Dermis blood vessel endothelial cell (primary cell): ENCODE measurements at regions not wholly inside any gene's neighbourhood (a gene's known extent, or its start where the extent isn't known, plus 50 kb on each side); places are given as distances from the start of the nearest gene placed in this dataset.

Experiments used
- DNase-seq: peaks from one replicate; pipeline ENCODE4 v3.0.0; 2010

DNA sequence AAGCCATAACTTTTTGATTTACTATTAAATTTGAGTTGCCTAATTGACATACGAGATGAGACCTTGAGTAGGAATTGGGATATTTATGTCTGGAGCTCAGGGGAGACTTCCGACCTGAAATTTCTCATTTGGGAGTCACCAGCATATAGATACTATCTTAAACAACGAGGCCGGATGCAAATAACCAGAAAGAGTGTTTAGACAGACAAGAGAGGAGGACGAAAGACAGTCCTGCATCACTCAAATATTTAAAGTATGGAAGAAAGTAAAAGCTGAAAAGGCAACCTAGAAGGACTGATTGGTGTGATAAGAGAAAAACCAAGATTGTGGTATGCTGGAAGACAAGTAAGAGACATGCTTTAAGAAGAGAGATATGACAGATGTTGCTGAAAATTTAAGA lies 675.0 kb upstream of the NUDT12 start:
- DNase-seq, result no peak

GRCh38 chr5:104223885-104224773 lies 661.5 kb upstream of the NUDT12 start:
- DNase-seq, result no peak

- no peak for DNase-seq
Measured at GRCh38 chr5:104218200-104218599, 655.6 kb upstream of the NUDT12 start.

- DNase-seq, result no peak
Measured at GRCh38 chr5:104213216-104213615, 650.6 kb upstream of the NUDT12 start.

DNA sequence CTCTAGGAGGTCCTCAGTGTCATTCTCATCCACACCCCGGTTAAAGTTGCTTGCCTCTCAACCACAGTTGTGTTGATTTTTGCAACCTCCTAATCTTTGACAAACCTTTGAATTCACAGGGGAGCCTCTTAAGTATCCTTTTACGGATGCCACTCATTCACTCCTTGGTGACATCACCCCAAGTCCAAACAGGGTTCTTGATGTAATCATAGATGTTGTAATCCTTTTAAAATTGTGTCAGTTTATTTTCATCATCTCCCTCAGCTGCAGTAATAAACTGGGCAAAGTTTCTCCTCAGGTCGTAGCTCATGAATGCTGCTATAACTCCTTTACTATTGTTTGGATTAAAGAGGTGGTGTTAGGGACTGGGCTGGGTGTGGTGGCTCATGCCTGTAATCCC lies 637.2 kb upstream of the NUDT12 start:
- DNase-seq, result no peak

DNA sequence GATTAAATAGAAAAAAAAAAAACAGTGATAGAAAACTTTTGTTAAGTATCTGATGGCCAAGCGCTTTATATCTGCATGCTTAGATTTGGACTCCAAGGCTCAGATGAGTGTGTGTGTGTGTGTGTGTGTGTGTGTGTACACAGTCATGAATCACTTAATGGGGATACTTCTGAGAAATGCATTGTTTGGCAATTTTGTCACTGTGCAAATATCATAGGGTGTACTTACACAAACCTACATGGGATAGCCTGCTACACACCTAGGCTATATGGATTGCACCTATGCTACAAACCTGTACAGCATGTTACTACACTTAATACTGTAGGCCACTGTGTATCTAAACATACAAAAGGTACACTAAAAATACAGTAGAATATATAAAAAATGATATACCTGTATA lies 635.6 kb upstream of the NUDT12 start:
- DNase-seq, result no peak

GRCh38 chr5:104189909-104190308 lies 627.3 kb upstream of the NUDT12 start:
- DNase-seq, result peak; percentile 4

DNA sequence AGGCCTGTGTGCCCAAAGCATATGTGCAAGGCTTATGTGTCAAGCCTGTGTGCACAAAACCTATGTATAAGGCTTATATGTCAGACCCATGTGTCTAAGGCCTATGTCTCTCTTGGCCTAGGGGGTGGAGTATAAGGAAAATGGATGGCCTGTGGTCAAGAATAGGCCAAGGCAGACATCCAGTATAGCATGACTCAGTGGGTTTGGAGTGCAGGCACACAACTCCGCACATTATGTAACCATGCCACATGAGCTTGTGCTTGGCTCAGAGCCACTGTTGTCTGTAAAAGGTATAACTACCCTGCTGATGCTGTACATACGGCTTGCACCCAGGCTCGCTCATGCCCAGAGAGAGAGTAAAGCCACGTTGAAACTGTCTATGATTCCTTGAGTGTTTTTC lies 626.4 kb upstream of the NUDT12 start:
- DNase-seq, result no peak

DNA sequence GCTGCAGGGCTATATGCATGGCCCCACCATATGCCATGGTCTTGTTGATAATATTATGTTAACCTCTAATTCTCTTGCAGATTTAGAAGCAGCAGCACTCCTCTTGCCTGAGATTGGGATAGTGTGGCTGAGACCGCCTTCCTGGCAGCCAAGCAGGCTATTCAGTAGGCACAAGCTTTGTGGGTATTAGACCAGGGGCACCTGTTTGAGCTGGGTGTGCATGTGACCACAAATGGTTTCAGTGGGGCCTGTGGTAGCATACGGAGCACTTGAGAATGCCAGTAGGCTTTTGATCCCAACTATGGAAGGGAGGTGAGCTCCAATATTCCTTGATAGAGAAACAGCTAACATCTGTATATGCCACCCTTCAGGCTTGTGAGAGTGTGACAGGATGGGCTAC lies 625.1 kb upstream of the NUDT12 start:
- DNase-seq, result no peak

DNA sequence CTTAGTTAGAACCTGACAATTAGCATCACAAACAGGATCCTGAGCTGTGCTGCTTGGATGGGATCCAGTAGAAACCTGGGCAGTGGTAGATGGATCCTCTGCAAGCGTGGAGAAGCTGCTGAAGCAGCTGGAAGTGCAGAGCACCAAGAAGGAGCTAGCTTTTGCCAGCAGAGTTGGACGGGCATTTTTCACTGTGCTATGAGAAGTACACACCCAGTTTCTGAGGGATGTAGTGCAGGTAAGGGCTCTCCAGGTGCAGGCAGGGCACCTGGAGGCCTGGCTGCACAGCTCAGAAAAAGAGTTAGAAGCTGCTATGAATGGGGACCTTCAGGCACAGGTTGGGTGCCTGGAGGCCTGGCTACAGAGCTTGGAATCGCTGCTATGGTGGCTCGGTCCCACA lies 623.9 kb upstream of the NUDT12 start:
- DNase-seq, result no peak

- no peak for DNase-seq
Measured at GRCh38 chr5:104186100-104186499, 623.5 kb upstream of the NUDT12 start.

DNA sequence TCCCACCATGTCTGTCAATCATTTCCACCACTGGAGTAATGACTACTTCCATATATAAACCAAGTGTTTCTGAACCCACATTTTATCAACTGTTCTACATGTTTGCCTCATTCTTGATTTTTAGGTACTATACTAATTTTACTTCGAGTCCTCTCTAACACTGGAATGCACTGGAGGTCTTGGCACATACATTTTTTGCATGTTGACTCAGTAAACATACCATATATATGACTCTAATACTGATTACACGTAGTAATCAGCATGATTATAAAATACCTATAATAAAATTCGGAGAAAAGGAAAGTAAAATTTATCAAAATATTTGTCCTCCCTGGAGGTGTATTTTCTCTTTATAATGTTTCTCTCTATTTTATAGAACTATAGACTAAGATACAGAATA lies 621.7 kb upstream of the NUDT12 start:
- DNase-seq, result no peak

DNA sequence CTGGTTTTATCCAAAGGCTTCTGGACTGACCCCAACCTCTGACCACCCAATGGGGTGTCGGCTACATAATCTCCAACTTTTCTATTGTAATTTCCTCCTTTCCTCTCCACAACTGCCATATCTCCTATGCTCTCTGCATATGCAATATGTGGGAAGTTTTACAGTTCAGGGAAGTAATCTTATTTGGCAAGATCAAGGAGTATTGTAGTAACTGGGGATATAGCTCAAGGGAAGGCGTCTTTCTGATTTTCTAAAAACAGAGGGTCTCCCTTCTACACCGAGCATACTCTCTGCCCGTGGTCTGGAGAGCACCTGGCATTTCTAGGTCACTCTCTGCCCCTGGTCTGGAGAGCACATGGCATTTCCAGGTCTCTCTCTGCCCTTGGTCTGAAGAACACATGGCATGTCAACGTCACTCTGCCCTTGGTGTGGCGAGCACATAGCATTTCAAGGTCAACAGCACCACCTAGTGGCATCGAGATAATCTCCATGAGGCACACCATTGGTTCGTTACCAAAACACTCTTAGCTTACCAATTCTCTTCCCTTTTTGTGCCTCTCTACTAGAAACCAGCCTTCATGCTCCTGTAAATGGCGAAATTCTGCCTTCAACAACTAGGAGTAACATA lies 616.4 kb upstream of the NUDT12 start:
- peak; percentile 74 for DNase-seq

DNA sequence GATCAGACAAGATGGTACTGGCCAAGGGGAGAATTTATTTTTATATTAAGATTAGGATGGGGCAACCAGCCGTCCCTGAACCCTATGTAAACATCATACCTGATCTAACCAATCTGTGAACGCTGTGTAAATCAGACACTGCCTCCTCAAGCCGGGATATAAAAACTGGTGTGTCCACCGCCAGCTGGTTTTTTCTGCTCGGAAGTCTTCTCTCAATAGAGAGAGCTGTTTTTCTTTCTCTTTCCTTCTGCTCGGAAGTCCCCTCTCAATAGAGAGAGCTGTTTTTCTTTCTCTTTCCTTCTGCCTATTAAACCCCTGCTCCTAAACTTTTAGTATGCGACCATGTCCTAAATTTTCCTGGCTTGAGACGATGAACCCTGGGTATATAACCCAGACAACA lies 615.5 kb upstream of the NUDT12 start:
- no peak for DNase-seq

GRCh38 chr5:104177651-104178050 lies 615.1 kb upstream of the NUDT12 start:
- DNase-seq, result no peak

GRCh38 chr5:104172976-104173375 lies 610.4 kb upstream of the NUDT12 start:
- no peak for DNase-seq

- DNase-seq, result no peak
Measured at GRCh38 chr5:104171958-104172690, 609.5 kb upstream of the NUDT12 start.

GRCh38 chr5:104170926-104171325 lies 608.3 kb upstream of the NUDT12 start:
- no peak for DNase-seq

- DNase-seq, result no peak
Measured at GRCh38 chr5:104146652-104147051, 584.1 kb upstream of the NUDT12 start.

GRCh38 chr5:104139840-104140239 lies 577.3 kb upstream of the NUDT12 start:
- DNase-seq, result no peak

DNA sequence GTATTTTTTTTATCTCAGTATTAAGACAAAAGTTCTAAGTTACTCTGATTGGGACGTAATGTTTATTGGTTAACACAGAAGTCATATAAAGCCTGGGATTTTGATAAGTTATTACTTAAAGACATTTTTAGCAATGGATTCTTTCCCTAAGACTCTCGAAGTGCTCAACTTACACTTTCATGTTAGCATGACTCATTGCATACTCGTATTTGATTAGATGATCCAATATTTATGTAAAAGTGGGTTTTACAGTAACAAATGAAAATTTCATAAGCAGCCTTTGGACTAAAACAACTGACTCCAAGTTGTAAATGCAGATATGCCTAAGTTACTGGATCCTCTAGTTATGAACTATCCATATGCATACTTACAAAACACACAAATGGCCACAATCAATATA lies 567.7 kb upstream of the NUDT12 start:
- no peak for DNase-seq

GRCh38 chr5:104128348-104128747 lies 565.8 kb upstream of the NUDT12 start:
- no peak for DNase-seq

DNA sequence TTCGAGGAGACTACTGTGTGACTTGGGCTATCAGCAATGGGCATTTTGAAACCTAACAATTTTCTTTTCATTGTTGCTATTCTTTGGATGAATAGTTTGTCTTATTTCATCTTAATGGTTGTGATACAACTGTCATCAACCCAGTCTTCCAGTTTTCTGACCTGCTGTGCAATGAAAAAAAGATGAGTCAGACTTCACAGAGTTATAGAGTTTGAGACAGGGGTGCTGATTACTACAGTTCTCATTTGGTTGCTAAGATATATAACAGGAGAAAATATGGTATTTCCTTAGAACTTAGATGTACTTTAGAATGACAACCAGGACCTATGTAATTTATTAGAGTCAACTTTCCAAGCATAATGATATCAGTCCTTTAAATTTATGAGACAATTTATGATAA lies 564.4 kb upstream of the NUDT12 start:
- DNase-seq, result no peak

GRCh38 chr5:104119529-104119928 lies 556.9 kb upstream of the NUDT12 start:
- no peak for DNase-seq
